ENCODE measurements at regions not wholly inside any gene's neighbourhood (a gene's known extent, or its start where the extent isn't known, plus 50 kb on each side); places are given as distances from the start of the nearest gene placed in this dataset.

DNA sequence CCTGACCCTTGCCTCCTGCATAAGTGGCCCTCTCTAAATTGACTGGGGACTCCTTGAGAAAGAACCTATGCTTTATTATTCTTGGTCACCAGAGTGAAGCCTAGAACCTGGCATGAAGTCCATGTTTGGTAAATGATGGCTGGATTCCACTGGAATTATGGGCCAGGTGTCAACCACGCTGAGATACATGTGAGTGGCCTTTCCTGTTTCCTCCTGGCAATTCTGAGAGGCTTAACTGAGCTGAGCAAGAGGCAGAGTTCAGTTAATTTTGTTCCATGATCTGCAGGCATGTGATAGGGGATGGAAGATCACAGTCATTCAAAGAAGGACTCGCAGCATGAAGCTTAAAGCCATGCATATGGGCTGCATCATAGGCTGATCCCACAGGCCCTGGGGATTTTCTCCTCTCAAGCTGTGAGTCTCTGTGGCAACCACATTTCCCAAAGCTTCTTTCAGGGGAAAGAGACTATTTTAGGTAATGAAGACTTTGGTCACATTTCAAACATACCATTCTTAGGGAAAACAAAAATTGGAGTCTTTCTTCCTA is 69.4 kb upstream of the CLNK start:
- no peak for DNase-seq (ENCODE audit: low spot score)

DNA sequence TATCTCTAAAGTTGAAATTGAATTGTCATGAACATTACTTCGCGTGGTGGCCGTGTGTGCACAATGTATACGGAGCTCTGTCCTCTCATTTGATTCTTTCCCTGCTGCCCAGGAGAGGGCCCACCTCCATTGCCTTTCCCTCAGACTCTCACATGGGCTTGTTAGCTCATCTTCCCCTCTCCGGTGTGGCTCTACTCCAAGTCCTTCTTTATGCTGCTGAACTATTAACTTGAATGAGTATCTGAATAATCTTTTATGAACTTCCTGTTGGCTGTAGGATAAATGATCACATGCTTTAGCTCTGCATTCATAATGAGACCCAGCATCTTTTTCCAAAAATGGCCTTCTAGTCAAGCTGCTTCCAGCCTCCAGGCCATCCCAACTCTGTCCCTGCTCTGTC is 68.8 kb upstream of the CLNK start:
- DNase-seq (ENCODE audit: low spot score): no peak

DNA sequence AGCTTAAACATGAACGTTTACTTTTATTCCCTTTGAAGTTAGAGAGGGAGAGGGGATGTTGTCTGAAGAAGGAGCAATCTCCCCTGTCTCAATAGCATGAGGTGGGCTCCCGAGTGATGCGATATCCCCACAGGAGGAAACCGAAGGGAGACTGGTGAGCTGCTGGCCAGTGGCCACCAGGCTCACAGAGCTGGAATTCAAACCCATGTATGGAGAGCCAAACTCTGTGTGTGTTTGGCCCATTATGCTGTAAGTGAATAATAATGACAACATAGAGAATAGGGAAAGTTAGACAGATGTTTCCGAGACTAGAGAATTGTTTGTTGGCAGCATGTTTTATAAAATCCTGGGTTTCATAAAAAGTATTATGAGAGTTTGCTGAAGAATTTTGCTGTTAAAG is 66.1 kb upstream of the CLNK start:
- DNase-seq (ENCODE audit: low spot score): no peak

DNA sequence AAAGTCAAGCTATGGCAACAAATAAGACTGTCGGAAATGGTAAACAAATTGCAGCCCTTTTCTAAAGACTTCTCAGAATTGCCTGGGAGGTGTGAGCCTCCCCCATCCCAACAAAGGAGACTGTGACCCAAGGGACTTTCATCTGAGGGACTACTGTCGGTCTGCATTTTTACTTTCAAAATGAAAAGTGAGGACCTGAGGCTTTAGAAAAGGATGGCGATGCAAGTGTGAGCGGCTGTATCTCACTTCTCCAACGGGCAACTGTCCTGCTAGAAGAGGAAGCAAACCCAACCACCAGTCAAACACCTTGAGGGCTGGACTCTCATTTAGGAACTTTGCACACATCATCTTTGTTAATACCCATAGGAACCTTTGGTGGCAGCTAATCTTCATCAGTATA is 62.6 kb upstream of the CLNK start:
- no peak for DNase-seq (ENCODE audit: low spot score)

DNA sequence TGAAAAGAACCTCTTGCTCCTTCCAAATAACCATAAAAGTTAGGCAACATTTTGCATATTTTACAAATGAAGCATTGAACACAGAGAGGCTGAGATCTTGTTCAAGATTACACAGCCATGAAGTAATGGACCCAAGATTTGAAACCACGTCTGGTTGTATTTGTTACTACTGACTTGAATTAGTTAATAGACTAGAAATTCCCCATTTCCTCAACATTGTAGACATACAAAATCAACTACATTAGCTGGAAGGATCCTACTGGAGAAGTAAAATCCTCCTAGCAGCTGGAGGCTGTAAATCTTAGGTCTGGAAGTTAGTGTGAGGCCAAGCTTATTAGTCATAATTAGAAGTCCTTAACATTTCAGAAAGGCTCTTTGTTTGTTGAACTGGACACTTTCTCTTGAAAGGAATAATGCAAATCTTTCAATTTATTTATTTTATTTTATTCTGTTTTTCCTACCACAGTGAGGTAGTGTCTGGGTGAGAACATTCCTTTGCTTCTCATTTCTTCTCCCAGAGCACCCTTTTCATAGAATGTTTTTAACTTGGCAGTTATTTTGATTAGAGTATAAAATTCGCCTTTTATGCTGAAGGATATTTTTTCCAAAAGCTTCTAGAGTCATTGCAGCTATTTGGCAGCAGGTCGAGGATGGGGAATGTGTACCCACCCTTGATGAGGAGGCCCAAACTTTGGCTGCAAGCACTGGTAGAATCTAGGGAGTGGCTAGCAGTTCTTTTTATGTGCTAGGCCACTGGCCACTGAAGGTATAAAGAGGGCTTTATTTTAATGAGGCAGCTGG is 62.0 kb upstream of the CLNK start:
- no peak for DNase-seq (ENCODE audit: low spot score)

DNA sequence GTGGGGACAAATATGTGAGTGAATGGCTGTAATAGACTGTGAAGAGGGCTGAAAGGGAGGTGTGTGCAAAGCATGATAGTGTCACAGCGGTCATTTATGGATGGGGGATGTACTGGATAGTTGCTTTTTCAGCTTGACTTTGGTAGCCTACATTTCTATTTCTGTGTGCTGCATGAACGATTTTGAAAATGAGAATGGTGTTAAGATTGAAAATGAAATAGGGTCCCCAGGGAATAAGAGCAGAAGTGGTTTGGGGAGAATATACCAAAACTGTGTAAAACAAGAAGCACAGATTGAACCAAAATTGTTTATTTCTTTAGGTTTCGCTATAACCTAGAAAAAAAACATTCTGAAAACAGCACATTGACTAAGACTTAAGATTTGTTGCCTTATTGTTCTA is 58.8 kb upstream of the CLNK start:
- DNase-seq (ENCODE audit: low spot score): no peak

DNA sequence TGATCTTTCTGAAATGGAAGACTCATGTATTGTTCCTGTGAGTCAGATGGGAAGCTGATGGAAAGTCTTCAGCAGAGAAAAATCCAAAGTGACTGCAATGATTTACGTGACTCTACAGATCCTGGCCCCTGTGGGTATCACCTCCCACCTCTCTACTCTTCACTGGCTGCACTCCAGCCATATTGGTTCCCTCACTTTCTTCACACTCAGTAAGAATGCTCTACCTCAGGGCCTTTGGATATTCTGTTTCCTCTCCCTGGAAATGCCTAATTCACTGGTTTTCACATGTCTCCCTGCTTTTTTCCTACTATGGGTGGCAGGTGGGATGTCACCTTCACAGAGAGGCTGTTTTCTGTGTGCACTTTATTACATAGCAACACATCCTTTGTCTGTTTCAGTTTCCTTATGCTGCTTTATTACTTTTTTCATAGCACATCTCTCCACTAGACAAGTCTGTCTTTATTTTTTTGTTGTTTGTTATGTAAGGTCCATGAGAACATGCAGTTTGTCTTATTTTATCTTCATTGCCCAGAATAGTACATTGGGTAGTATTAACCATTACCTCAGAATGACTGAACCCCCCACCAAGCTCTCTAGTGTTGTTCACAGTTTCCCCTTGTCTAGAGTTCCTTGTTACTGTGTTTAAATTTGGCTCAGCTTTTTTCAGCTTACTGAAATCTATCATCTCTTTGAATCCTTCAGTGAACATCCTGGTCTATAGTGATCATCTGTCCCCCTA is 57.6 kb upstream of the CLNK start:
- DNase-seq (ENCODE audit: low spot score): no peak

DNA sequence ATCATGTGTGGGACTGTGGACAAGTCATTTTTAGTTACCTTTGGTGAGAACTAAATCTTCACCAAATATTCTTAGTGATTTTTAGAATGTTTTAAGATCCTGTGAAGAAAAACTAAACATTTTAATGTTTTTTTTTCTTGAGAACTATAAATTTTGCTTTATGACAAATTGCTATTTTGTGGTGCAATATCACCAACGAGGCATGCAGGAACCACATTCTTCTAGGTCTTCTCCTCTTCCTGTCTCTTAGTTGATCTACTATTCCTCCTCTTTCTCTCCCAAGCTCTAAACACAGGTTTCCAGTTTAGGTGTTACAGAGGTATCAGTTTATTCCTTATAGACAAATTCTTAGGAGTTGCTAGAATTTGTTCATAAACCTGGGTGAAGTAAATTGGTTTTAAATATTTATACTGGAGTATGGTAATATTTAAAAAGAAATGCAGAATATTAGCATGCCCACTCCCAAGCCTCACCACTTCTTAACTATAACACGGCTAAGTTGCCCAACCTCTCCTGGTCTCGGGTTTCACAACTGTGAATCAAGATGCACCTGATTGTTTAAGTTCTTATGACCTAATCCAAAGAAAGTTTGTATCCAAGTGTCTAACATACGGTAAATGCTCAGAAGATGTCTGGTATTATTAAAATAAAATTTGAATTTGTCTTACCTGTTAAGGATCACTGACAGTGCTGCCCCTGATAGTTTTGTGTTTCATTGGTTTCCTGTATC is 56.5 kb upstream of the CLNK start:
- no peak for DNase-seq (ENCODE audit: low spot score)

DNA sequence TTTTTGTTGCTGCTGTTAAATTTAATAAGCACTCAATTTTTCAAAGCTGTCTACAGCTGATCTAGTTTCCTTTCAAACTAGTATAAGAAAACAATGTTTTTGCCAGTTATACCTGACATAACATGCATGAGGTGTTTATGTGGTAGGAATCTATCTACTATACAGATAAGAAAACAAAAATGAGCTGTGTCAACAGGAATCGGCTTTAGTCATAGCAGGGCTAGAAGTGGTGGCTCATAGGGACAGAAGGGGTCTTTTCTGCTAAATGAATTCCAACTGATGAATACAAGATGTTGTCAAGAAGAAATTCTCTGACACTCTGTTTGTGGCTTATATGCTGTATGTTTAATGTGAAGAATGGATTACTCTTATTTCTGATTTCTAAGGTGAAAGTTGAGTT is 55.7 kb upstream of the CLNK start:
- DNase-seq (ENCODE audit: low spot score): no peak

DNA sequence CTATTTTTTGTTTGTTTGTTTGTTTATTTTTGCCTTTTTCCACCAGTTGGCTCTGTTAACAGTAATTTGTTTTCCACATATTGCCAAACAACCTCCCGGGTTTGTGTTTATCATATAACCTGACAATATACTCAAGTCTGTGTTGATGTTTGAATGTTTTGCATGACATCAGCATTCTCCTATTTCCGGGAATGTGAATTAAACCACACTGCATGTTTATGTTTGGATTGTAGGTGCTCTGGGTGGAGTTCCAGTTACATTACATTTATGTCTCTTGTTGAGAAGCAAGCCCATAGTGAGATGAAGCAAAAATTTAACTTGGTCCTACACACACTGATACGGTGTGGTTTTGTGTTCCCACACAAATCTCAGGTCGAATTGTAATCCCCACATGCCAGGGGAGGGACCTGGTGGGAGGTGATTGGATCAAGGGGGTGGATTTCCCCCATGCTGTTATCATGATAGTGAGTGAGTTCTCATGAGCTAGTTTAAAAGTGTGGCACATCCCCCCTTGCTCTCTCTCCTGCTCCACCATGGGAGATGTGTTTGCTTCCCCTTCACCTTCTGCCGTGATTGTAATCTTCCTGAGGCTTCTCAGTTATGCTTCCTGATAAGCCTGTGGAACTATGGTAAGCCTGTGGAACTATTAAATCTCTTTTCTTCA is 54.4 kb upstream of the CLNK start:
- no peak for DNase-seq (ENCODE audit: low spot score)

DNA sequence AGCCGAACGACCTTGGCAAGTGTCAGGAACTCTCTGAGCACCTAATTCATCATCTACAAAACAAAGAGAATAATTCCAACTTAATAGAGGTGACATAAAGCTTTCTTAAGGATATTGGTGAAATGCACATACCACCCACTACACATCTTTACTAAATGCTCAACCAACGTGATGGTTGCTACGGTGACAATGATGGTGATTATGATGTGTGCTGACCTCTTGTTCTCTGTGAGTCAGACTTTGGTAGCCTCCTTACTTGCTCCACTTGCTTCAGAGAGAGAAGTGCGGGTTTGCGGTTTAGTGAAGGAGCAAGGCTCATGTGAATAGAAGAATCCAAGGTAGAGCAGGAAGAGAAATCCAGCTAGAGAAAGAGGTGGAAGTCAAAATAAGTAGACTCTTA is 52.8 kb upstream of the CLNK start:
- no peak for DNase-seq (ENCODE audit: low spot score)

DNA sequence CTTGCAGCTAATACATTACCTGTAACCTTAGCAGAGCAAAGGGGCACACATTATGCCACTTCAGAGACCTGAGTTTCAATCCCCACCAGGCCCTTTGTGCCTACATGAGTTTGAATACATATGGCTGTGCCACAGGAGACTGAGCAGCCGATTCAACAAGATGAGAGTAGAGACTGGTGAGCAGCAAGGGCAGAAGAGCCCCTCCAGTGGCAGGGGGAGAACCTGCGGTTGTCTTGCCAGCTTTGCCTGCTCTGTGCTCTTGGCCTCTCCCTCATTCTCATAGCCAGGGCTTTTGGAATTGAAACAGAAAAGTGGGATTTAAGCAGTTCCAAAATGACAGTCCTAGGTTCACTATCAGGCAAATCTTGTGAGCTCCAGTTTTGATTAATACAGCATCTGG is 52.3 kb upstream of the CLNK start:
- DNase-seq (ENCODE audit: low spot score): no peak

DNA sequence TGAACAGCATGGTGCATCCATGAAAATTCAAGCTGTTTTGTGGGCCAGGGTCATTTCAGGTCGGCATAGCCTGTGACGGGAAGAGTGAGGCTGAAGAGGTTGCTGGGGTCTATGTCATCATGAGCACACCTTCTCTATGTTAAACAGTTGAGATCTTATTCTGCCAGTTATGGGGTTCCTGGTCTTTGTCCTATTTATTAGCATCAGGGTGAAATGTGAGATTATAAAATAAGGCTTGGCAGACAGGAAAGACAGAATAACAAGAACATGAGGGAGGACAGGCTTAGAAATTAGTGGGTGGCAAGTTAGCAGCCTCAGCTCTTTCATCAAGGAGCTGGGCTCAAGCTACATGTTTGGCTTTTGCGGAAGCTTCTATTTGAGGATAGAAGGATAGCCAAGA is 51.7 kb upstream of the CLNK start:
- no peak for DNase-seq (ENCODE audit: low spot score)

DNA sequence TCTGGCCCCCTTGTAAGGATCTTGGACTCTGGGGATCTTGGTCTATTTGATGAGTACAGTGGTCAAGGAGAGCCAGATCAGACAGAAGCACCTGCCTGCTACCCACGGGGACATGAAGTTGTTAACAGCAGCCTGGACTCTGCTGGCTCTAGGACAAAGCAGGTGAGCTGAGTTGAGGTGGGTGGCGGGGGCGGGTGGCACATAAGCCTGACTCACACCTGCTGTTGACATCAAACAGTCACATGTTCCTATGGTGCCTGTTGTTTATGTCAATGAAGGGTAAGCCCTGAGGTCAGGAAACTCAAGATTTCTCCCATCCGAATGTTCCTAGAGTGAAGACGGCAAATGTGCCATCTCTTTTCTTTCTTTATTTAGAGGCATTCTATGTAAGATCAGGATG is 50.1 kb upstream of the CLNK start:
- DNase-seq (ENCODE audit: low spot score): no peak

Data from SK-N-DZ (cell line).